ENCODE measurements at regions not wholly inside any gene's neighbourhood (a gene's known extent, or its start where the extent isn't known, plus 50 kb on each side); places are given as distances from the start of the nearest gene placed in this dataset.

- Histone ChIP-seq H3K27ac (ENCODE audit: low read depth, low read length) (no peak overlapping the region), H3K4me3 (ENCODE audit: low read depth in 1 of 5, low read length in 5 of 5) (no peak overlapping the region), H3K9ac (ENCODE audit: low read length in 5 of 5) (no peak overlapping the region), H3K36me3 (ENCODE audit: control insufficient read depth in 5 of 5, insufficient read depth in 5 of 5, low read length in 5 of 5) (no peaks in the 10 kb centered on the region), H3K4me1 (ENCODE audit: control insufficient read depth in 5 of 5, insufficient read depth in 5 of 5, low read length in 5 of 5) (no peaks in the 10 kb centered on the region), H3K9me3 (ENCODE audit: control insufficient read depth in 5 of 5, low read length in 5 of 5) (peaks cover 0 to 4% (median 4%) of the 10 kb centered on the region in 5 donors), H3K27me3 (ENCODE audit: control insufficient read depth in 5 of 5, insufficient read depth in 4 of 5, low read length in 5 of 5) (peaks cover 0 to 5% (median 0%) of the 10 kb centered on the region in 5 donors)
These were observed 101.8 kb upstream of the TAF11L2 start for GRCh38 chr5:17396247-17396646.

DNA sequence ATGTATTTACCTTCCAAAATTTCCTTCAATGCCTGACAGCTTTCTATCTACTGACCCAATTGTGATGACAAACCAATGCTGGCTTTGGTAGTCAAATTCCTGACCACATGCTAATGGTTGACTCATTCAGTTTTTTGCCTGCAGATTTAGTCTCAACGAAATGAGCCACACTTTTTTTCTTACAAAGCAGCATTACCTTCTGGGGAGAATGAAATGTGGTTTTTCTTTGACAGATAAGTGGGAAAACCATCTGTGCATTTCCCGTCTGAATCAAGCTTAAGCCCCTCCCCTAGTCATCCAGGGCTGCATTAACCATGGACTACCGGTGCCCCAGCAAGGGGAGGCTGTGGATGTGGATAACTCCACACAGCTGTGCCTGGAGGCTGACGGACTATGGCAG is 99.6 kb upstream of the TAF11L2 start:
- no peak overlapping the region for H3K4me3 ChIP-seq (ENCODE audit: low read depth in 1 of 5, low read length in 5 of 5)
- H3K4me1 ChIP-seq (ENCODE audit: control insufficient read depth in 5 of 5, insufficient read depth in 5 of 5, low read length in 5 of 5), result no peaks in the 10 kb centered on the region

DNA sequence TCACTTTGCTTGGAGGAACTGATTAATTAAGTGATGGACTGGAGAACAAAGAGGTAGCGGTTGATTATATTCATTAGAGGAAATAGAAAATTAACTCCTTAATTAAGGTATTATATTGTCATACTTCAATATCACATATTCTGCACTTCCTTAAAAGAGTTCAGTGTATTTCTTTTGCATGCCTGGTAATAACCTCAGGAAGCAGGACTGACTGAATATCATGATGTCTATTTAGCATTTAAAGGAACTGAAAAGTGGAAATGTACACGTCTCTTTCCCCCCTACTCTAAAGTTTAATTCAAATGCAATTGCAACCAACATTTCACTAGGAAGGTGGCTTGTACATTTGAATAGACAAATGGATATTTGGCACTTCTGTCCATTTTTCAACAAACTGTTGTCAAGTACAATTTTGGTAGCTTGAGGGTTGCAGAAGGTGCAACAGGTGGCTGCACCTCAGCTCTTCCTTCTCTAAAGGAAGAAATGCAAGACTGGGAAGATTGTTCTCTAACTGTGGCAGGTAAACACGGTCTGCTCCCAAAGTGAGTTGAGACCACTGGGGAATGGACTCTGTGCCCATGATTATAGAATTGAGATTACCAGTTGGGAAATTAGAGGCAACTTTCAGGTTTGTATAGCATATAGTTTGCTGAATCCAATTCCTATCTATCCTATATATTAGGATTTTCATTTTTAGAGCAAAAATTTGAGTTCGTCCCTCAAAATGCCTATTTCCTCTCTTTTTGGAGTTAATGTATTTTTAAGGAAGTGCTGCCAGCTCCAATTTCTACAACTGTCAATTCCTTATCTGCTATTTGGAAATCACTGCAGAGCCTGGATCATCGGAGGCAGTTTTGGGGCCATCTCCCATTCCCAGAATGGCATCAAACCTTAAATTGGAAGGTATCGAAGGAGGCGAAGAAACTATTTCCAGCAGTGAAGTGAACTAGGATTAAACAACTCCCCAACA is 98.9 kb upstream of the TAF11L2 start:
- peaks cover 0 to 4% (median 4%) of the 10 kb centered on the region in 5 donors for H3K9me3 ChIP-seq (ENCODE audit: control insufficient read depth in 5 of 5, low read length in 5 of 5)
- H3K4me1 ChIP-seq (ENCODE audit: control insufficient read depth in 5 of 5, insufficient read depth in 5 of 5, low read length in 5 of 5), result no peaks in the 10 kb centered on the region
- no peak overlapping the region for H3K9ac ChIP-seq (ENCODE audit: low read length in 5 of 5)
- no peaks in the 10 kb centered on the region for H3K36me3 ChIP-seq (ENCODE audit: control insufficient read depth in 5 of 5, insufficient read depth in 5 of 5, low read length in 5 of 5)
- no peak overlapping the region for H3K4me3 ChIP-seq (ENCODE audit: low read depth in 1 of 5, low read length in 5 of 5)
- H3K27ac ChIP-seq (ENCODE audit: low read depth, low read length), result no peak overlapping the region
- peaks cover 0 to 8% (median 0%) of the 10 kb centered on the region in 5 donors for H3K27me3 ChIP-seq (ENCODE audit: control insufficient read depth in 5 of 5, insufficient read depth in 4 of 5, low read length in 5 of 5)

More for the DNA sequence above, 99.6 kb upstream of the TAF11L2 start:
- H3K9ac ChIP-seq (ENCODE audit: low read length in 5 of 5), result no peak overlapping the region
- H3K27ac ChIP-seq (ENCODE audit: low read depth, low read length), result no peak overlapping the region
- peaks cover 0 to 8% (median 0%) of the 10 kb centered on the region in 5 donors for H3K27me3 ChIP-seq (ENCODE audit: control insufficient read depth in 5 of 5, insufficient read depth in 4 of 5, low read length in 5 of 5)
- peaks cover 0 to 4% (median 4%) of the 10 kb centered on the region in 5 donors for H3K9me3 ChIP-seq (ENCODE audit: control insufficient read depth in 5 of 5, low read length in 5 of 5)
- H3K36me3 ChIP-seq (ENCODE audit: control insufficient read depth in 5 of 5, insufficient read depth in 5 of 5, low read length in 5 of 5), result no peaks in the 10 kb centered on the region

DNA sequence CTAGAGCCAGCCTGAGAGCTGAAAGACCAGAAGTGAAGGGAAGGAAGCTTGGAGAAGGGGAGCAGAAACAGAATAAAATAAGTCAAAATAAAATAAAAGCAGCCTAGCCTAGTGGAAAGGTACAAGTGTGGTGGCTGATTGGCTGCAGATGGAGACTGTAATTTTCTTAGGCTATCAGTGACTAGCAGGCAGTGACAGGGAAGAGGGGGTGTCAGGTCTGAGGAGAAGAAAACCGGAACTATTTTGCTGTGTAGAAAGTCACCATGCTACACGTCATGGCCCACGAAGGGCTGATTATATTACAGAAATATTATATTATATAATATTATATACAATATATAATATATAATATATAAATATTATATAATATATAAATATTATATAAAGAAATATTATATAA is 98.1 kb upstream of the TAF11L2 start:
- Histone ChIP-seq H3K27ac (ENCODE audit: low read depth, low read length) (no peak overlapping the region), H3K9ac (ENCODE audit: low read length in 5 of 5) (no peak overlapping the region), H3K4me1 (ENCODE audit: control insufficient read depth in 5 of 5, insufficient read depth in 5 of 5, low read length in 5 of 5) (no peaks in the 10 kb centered on the region)

DNA sequence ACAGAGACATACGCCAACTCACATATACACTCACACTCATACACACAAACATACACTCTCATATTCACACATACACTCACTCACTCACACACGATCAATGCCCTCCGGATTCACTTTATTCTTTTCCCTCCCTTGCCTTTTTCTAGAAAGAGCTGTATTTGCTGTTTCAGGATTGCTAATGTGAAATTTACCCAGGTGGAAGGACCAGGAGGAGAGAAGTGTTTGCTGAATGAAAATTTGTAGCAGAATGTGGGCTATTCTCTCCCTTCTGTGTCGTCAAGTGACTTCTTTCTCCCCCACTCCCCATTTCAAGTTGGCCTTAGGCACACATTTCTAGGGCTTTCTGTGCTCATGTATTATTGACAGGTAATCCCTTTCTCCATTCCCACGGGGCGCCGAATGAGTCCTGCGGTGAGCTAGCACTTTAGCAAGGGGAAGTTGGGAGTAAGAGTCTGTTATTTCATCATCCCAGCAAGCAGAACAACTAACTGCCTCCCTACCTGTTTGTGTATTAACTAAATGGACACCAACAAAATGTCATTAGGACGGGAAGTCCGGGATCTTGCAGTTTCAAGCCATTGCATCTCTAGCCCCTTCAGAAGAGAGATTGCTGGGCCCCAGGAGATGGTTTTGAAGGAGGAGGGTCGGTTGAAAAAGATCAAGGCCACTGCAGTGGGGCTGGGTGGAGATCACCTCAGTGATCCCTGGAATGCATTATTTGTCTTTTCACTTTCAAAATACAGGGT is 97.1 kb upstream of the TAF11L2 start:
- Histone ChIP-seq H3K4me3 (ENCODE audit: low read depth in 1 of 5, low read length in 5 of 5) (no peak overlapping the region), H3K27me3 (ENCODE audit: control insufficient read depth in 5 of 5, insufficient read depth in 4 of 5, low read length in 5 of 5) (peaks cover 0 to 8% (median 0%) of the 10 kb centered on the region in 5 donors), H3K9ac (ENCODE audit: low read length in 5 of 5) (no peak overlapping the region), H3K4me1 (ENCODE audit: control insufficient read depth in 5 of 5, insufficient read depth in 5 of 5, low read length in 5 of 5) (no peaks in the 10 kb centered on the region), H3K9me3 (ENCODE audit: control insufficient read depth in 5 of 5, low read length in 5 of 5) (peaks cover 0 to 4% (median 0%) of the 10 kb centered on the region in 5 donors), H3K36me3 (ENCODE audit: control insufficient read depth in 5 of 5, insufficient read depth in 5 of 5, low read length in 5 of 5) (no peaks in the 10 kb centered on the region), H3K27ac (ENCODE audit: low read depth, low read length) (no peak overlapping the region)

More for the DNA sequence above, 98.1 kb upstream of the TAF11L2 start:
- Histone ChIP-seq H3K4me3 (ENCODE audit: low read depth in 1 of 5, low read length in 5 of 5) (no peak overlapping the region), H3K9me3 (ENCODE audit: control insufficient read depth in 5 of 5, low read length in 5 of 5) (peaks cover 0 to 4% (median 0%) of the 10 kb centered on the region in 5 donors), H3K27me3 (ENCODE audit: control insufficient read depth in 5 of 5, insufficient read depth in 4 of 5, low read length in 5 of 5) (peaks cover 0 to 8% (median 0%) of the 10 kb centered on the region in 5 donors), H3K36me3 (ENCODE audit: control insufficient read depth in 5 of 5, insufficient read depth in 5 of 5, low read length in 5 of 5) (no peaks in the 10 kb centered on the region)

GRCh38 chr5:17401470-17402288 is 96.4 kb upstream of the TAF11L2 start:
- Histone ChIP-seq H3K36me3 (ENCODE audit: control insufficient read depth in 5 of 5, insufficient read depth in 5 of 5, low read length in 5 of 5) (no peaks in the 10 kb centered on the region), H3K9ac (ENCODE audit: low read length in 5 of 5) (no peak overlapping the region), H3K9me3 (ENCODE audit: control insufficient read depth in 5 of 5, low read length in 5 of 5) (peaks cover 0 to 3% (median 0%) of the 10 kb centered on the region in 5 donors), H3K27me3 (ENCODE audit: control insufficient read depth in 5 of 5, insufficient read depth in 4 of 5, low read length in 5 of 5) (peaks cover 0 to 8% (median 0%) of the 10 kb centered on the region in 5 donors), H3K4me1 (ENCODE audit: control insufficient read depth in 5 of 5, insufficient read depth in 5 of 5, low read length in 5 of 5) (no peaks in the 10 kb centered on the region), H3K27ac (ENCODE audit: low read depth, low read length) (no peak overlapping the region), H3K4me3 (ENCODE audit: low read depth in 1 of 5, low read length in 5 of 5) (no peak overlapping the region)

DNA sequence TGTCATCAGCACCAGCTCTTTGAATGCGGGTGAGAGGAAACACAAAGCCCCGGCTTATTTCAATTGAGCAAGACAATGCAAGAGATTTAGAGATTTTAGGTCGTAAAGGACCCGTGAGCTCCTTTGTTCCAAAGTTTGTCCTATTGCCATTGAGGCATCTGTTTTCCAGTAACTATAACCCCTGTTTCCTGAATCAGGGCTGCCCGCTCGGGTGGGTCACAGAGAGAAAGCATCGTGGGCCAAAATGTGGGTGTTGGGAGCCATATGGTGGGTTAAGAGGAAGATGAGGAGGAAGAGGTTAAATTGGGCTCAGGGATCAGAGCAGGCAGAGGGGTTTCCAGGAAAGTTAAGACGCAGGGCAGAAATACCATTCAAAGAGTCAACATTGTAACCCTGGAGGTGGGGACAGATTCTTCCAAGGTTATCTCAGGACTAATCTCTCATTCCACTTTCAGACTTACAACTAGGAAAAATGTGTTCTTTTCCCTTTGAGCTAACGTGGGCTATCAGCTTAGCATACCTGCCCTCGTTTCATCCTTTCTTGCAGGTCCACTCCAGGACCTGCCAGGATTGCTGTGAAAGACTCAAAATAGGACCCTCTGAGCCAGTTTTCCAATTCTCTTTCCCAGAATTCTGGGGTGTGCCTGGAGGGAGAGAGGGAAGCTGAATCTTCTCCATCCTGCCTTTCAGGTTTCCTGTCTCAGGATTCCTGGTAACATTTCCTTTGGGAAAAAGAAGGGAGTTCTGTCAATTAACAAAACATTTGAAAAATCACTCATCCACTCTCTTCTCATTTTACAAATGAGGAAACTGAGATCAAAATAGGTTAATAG is 95.5 kb upstream of the TAF11L2 start:
- Histone ChIP-seq H3K9ac (ENCODE audit: low read length in 5 of 5) (no peak overlapping the region), H3K27ac (ENCODE audit: low read depth, low read length) (no peak overlapping the region), H3K4me1 (ENCODE audit: control insufficient read depth in 5 of 5, insufficient read depth in 5 of 5, low read length in 5 of 5) (no peaks in the 10 kb centered on the region), H3K27me3 (ENCODE audit: control insufficient read depth in 5 of 5, insufficient read depth in 4 of 5, low read length in 5 of 5) (peaks cover 0 to 8% (median 0%) of the 10 kb centered on the region in 5 donors), H3K9me3 (ENCODE audit: control insufficient read depth in 5 of 5, low read length in 5 of 5) (no peaks in the 10 kb centered on the region), H3K4me3 (ENCODE audit: low read depth in 1 of 5, low read length in 5 of 5) (no peak overlapping the region), H3K36me3 (ENCODE audit: control insufficient read depth in 5 of 5, insufficient read depth in 5 of 5, low read length in 5 of 5) (no peaks in the 10 kb centered on the region)

DNA sequence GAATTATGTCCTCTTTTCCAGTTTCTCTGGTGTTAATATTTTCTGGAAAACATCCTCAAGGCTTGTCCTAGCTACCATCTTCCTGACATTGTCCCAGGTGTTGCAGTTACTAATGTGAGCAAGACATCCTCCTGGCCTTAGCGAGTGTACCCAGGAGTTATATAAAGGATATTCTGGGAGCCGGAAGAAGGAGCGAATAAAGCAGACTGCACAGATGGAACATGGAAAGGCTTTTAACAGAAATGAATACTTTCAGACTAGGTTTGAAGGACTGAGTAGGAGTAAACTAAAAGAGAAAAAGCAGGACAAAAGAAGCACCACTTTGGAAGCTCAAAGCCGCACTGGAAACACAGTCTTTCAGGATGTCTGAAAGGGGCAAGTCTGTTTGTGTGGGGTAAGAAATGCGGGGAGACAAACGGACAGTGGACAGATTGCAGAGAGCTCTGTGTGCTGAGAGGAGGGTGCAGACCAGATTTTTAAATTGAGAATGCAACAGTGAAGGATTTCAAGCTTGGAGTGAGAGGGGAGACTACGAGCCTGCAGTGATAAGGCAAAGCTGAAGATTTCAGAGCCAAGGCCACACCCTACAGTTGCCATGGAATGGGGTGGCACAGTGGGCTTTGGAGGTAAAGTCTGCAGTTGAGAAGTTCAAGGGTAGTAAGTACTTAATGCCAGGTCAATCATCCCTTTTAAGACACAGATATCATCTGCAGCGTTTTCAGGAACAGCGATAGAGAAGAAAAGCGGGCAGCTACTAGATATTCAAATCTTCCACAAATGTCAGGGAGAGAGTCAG is 94.1 kb upstream of the TAF11L2 start:
- H3K9me3 ChIP-seq (ENCODE audit: control insufficient read depth in 5 of 5, low read length in 5 of 5), result no peaks in the 10 kb centered on the region
- no peak overlapping the region for H3K9ac ChIP-seq (ENCODE audit: low read length in 5 of 5)
- H3K36me3 ChIP-seq (ENCODE audit: control insufficient read depth in 5 of 5, insufficient read depth in 5 of 5, low read length in 5 of 5), result no peaks in the 10 kb centered on the region
- no peak overlapping the region for H3K4me3 ChIP-seq (ENCODE audit: low read depth in 1 of 5, low read length in 5 of 5)
- no peaks in the 10 kb centered on the region for H3K4me1 ChIP-seq (ENCODE audit: control insufficient read depth in 5 of 5, insufficient read depth in 5 of 5, low read length in 5 of 5)
- H3K27ac ChIP-seq (ENCODE audit: low read depth, low read length), result no peak overlapping the region
- peaks cover 0 to 8% (median 0%) of the 10 kb centered on the region in 5 donors for H3K27me3 ChIP-seq (ENCODE audit: control insufficient read depth in 5 of 5, insufficient read depth in 4 of 5, low read length in 5 of 5)
